HepG2 (cell line): ENCODE measurements at regions not wholly inside any gene's neighbourhood (a gene's known extent, or its start where the extent isn't known, plus 50 kb on each side); places are given as distances from the start of the nearest gene placed in this dataset.

ENCODE experiments used
- ATAC-seq: fragments of 200-7000 bp; cut with Tn5 transposase; 3 replicates; pipeline ENCODE4 v1.9.1; 2020; ENCODE audit warnings: mild to moderate bottlenecking, moderate library complexity
- BruUV-seq: library from RNA; stranded (reverse); fragments of 400-500 nt; replicated peaks from 2 replicates; lab custom pipeline; 2021; lab: Mats Ljungman, UMichigan
- CTCF ChIA-PET: fragments of 300-600 bp; formaldehyde crosslinking; extraction: SDS; loops from one replicate; lab custom pipeline; 2021; ENCODE audit warnings: low total read pairs, inconsistent platforms, low intra/inter-chr PET ratio; lab: Yijun Ruan, JAX
- POLR2A ChIA-PET: fragments of 350-600 bp; sonication (Branson Sonifier 250); formaldehyde crosslinking; loops from one replicate; lab custom pipeline; 2020; ENCODE audit warnings: antibody characterized with exemption, inconsistent platforms; lab: Yijun Ruan, JAX
- DNase-seq: peaks from one replicate; pipeline ENCODE4 v3.0.0-alpha.2; 2015; ENCODE audit warnings: low spot score
- FAIRE-seq: peaks from 3 replicates; lab custom pipeline; 2011; peaks lifted over from hg19 to GRCh38; lab: Jason Lieb, UNC
- H2AFZ ChIP-seq: one replicate; pipeline ENCODE4 v1.6.1; 2011; ENCODE audit warnings: low read length, inconsistent platforms
- H3K27ac ChIP-seq: fragments of 300-600 bp; 3 replicates; pipeline ENCODE4 v1.8.0; 2011; ENCODE audit warnings: mixed run types, mild to moderate bottlenecking, mixed read lengths, low read length, inconsistent platforms; ENCODE audit not compliant: insufficient read depth; ENCODE audit errors: extremely low read length
- H3K27me3 ChIP-seq, 2 experiments: fragments of 200-600 bp in 1 of 2; 2 replicates in 1 of 2; 3 replicates in 1 of 2; pipeline versions ENCODE4 v1.6.0 to v1.8.0; 2011; ENCODE audit warnings: low read length in 2 of 2, mild to moderate bottlenecking in 2 of 2, moderate library complexity in 2 of 2, inconsistent platforms in 1 of 2; ENCODE audit not compliant: insufficient read depth in 2 of 2, control insufficient read depth in 1 of 2
- H3K36me3 ChIP-seq, 2 experiments: fragments of 200-600 bp in 1 of 2; replicated peaks in 1 of 2; 2 replicates in 1 of 2; 3 replicates in 1 of 2; pipeline versions ENCODE4 v1.5.1 to v1.8.0; 2011; ENCODE audit warnings: low read length in 2 of 2, inconsistent platforms in 1 of 2; ENCODE audit not compliant: insufficient read depth in 2 of 2, control insufficient read depth in 1 of 2
- H3K4me1 ChIP-seq: 2 replicates; pipeline ENCODE4 v1.5.1; 2012; ENCODE audit warnings: low read length, inconsistent platforms; ENCODE audit not compliant: insufficient read depth
- H3K4me2 ChIP-seq: 2 replicates; pipeline ENCODE4 v1.6.0; 2011; ENCODE audit warnings: low read depth, low read length, inconsistent platforms
- H3K4me3 ChIP-seq, 3 experiments: fragments of 200-600 bp in 1 of 3; sonication (generic), shearing (Covaris generic) in 1 of 3; replicated peaks in 1 of 3; 2 replicates each; pipeline ENCODE4 v1.5.1; 2011 to 2016; ENCODE audit warnings: low read length in 3 of 3, inconsistent platforms in 2 of 3, low read depth in 2 of 3, mild to moderate bottlenecking in 2 of 3, control low read depth in 1 of 3, mixed read lengths in 1 of 3; ENCODE audit not compliant: insufficient read depth in 1 of 3
- H3K79me2 ChIP-seq: one replicate; pipeline ENCODE4 v1.6.1; 2011; ENCODE audit warnings: low read length, inconsistent platforms; ENCODE audit not compliant: insufficient read depth
- H3K9ac ChIP-seq: 2 replicates; pipeline ENCODE4 v1.6.0; 2011; ENCODE audit warnings: mild to moderate bottlenecking, low read depth, low read length, inconsistent platforms; ENCODE audit not compliant: insufficient read depth
- H3K9me3 ChIP-seq: 2 replicates; pipeline ENCODE4 v1.5.1; 2012; ENCODE audit warnings: mild to moderate bottlenecking, low read length
- H4K20me1 ChIP-seq: 2 replicates; pipeline ENCODE4 v1.6.0; 2011; ENCODE audit warnings: inconsistent platforms, mild to moderate bottlenecking, low read length, moderate library complexity; ENCODE audit not compliant: insufficient read depth
- HNRNPH1 ChIP-seq: fragments of 200-400 bp; formaldehyde crosslinking; optimal IDR thresholded peaks from 2 replicates; pipeline ENCODE3; 2017; ENCODE audit warnings: mild to moderate bottlenecking, low read depth, low read length
- IRF2 ChIP-seq: IDR thresholded peaks from 2 replicates; pipeline ENCODE4 v1.6.1; 2018; ENCODE audit warnings: missing genetic modification reagents, missing compliant biosample characterization
- KDM1A ChIP-seq: IDR thresholded peaks from 2 replicates; pipeline ENCODE4 v1.6.1; 2016; ENCODE audit warnings: missing compliant biosample characterization
- MIER3 ChIP-seq: IDR thresholded peaks from 2 replicates; pipeline ENCODE4 v1.6.1; 2016; ENCODE audit warnings: missing compliant biosample characterization, borderline replicate concordance
- U2AF2 ChIP-seq: fragments of 200-400 bp; formaldehyde crosslinking; IDR thresholded peaks from 2 replicates; pipeline ENCODE4 v1.6.1; 2017; ENCODE audit warnings: low read depth, mild to moderate bottlenecking, low read length
- ZNF570 ChIP-seq: sonication (generic); formaldehyde crosslinking; IDR thresholded peaks from 2 replicates; pipeline ENCODE4 v1.4.0; 2020; ENCODE audit warnings: mild to moderate bottlenecking, missing genetic modification reagents, borderline replicate concordance
- WGBS: methylation state at CpG from one replicate; pipeline ENCODE4 v1.1.6; 2017; ENCODE audit warnings: low lambda C conversion rate; 5-methylcytosine and 5-hydroxymethylcytosine counted together
- in situ Hi-C: cut with HindIII; loops from 2 replicates; pipeline ENCODE4 v1.10.0; 2017; ENCODE audit warnings: low pct_unique_long_range_greater_than_20kb; ENCODE audit not compliant: extremely low pct_ligation_motif_present
- intact Hi-C: fragments of 100-400 bp; cut with micrococcal nuclease; formaldehyde crosslinking; loops from one replicate; pipeline ENCODE4 v1.10.0; 2022; ENCODE audit not compliant: unreplicated experiment
- TF ChIP-seq, protein P1 (sequence below): sonication (generic); formaldehyde crosslinking; IDR thresholded peaks from 2 replicates; pipeline ENCODE4 v1.4.0; 2020; ENCODE audit warnings: missing genetic modification reagents, low read depth, mild to moderate bottlenecking, borderline replicate concordance

GRCh38 chr19:28526038-28526437, 686.9 kb downstream of the UQCRFS1 start:
- Histone ChIP-seq H3K27me3 (no peaks in the 10 kb centered on the region), H3K27ac (no peak overlapping the region), H3K4me2 (no peak overlapping the region), H3K9ac (no peak overlapping the region), H3K9me3 (peaks cover 85% of the 10 kb centered on the region), H3K4me3 (no peak overlapping the region), H3K4me1 (no peaks in the 10 kb centered on the region), H3K79me2 (no peaks in the 10 kb centered on the region), H4K20me1 (no peaks in the 10 kb centered on the region), H2AFZ (no peak overlapping the region), H3K36me3 (no peaks in the 10 kb centered on the region)
- POLR2A ChIA-PET = no interaction called here
- TF ChIP-seq MIER3 (CRISPR knock-in tag) = no peak
- no peak for TF ChIP-seq U2AF2
- in situ Hi-C loops (no loop called here), intact Hi-C loops (no loop called here)
- CTCF ChIA-PET = no interaction called here
- no peak for ATAC-seq
- FAIRE-seq = no peak
- DNase-seq = no peak
- WGBS = 3% methylated on average over 2 of the region's 2 CpGs
- no TSS peak for BruUV-seq

- Histone ChIP-seq H4K20me1 (no peaks in the 10 kb centered on the region), H3K9me3 (peaks cover 86% of the 10 kb centered on the region), H2AFZ (no peak overlapping the region), H3K4me1 (no peaks in the 10 kb centered on the region), H3K27ac (no peak overlapping the region), H3K79me2 (no peaks in the 10 kb centered on the region), H3K27me3 (no peaks in the 10 kb centered on the region), H3K9ac (no peak overlapping the region), H3K4me3 (no peak overlapping the region), H3K4me2 (no peak overlapping the region), H3K36me3 (no peaks in the 10 kb centered on the region)
- no peak for TF ChIP-seq HNRNPH1
- no peak for TF ChIP-seq KDM1A (CRISPR knock-in tag)
- TF ChIP-seq IRF2 (CRISPR knock-in tag) = no peak
- TF ChIP-seq ZNF570 (CRISPR knock-in tag) = no peak
- TF ChIP-seq, protein P1, sequence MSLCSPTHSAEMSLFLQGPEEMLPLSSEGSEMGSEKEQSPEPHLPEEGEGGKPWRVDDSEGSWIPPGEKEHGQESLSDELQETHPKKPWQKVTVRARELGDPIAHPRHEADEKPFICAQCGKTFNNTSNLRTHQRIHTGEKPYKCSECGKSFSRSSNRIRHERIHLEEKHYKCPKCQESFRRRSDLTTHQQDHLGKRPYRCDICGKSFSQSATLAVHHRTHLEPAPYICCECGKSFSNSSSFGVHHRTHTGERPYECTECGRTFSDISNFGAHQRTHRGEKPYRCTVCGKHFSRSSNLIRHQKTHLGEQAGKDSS (CRISPR knock-in tag) = no peak
- no peak for FAIRE-seq
- BruUV-seq = no TSS peak
- ChIA-PET POLR2A (no interaction called here), CTCF (no interaction called here)
- intact Hi-C loops = no loop called here
- under 1% methylated on average over 4 of the region's 4 CpGs for whole genome bisulfite sequencing
- in situ Hi-C loops = no loop called here
- no peak for ATAC-seq
- no peak for DNase-seq
Observed at GRCh38 chr19:28523619-28524018, 689.3 kb downstream of the UQCRFS1 start.
